Stomach (tissue), 8 donors: ENCODE measurements at regions not wholly inside any gene's neighbourhood (a gene's known extent, or its start where the extent isn't known, plus 50 kb on each side); places are given as distances from the start of the nearest gene placed in this dataset.
"Not testable (repeated sequence)": the region's sequence is repeated elsewhere in the genome, so short reads cannot be mapped to it uniquely, and the experiment has no call there.

Experiments
- DNase-seq, 2 donors: peaks; one replicate each; pipeline versions ENCODE4 v3.0.0 to v3.0.0-alpha.2; 2013 to 2019
- H3K27ac ChIP-seq, 5 donors: fragments of 200-600 bp in 4 of 5; sonication (generic) in 4 of 5; one replicate each; pipeline ENCODE4 v1.5.1; 2013 to 2019; ENCODE audit warnings: mild to moderate bottlenecking in 1 of 5, moderate library complexity in 1 of 5
- H3K27me3 ChIP-seq, 3 donors: fragments of 200-600 bp; sonication (generic); one replicate each; pipeline ENCODE4 v1.5.1; 2017 to 2019; ENCODE audit warnings: mixed run types in 1 of 3
- H3K36me3 ChIP-seq, 4 donors: fragments of 200-600 bp; sonication (generic); 1 replicate in 3 of 4; 2 replicates in 1 of 4; pipeline ENCODE4 v1.5.1; 2016 to 2019
- H3K4me1 ChIP-seq, 4 donors: fragments of 200-600 bp; sonication (generic); one replicate each; pipeline ENCODE4 v1.5.1; 2016 to 2019
- H3K4me3 ChIP-seq, 4 donors: fragments of 200-600 bp; sonication (generic) in 3 of 4; one replicate each; pipeline ENCODE4 v1.5.1; 2016 to 2019; ENCODE audit warnings: mild to moderate bottlenecking in 1 of 4
- H3K9me3 ChIP-seq, 4 donors: fragments of 200-600 bp; sonication (generic); one replicate each; pipeline ENCODE4 v1.5.1; 2016 to 2019
- CTCF ChIP-seq, 7 experiments: fragments of 450-650 bp in 4 of 7; fragments of 200-600 bp in 3 of 7; sonication (generic) in 3 of 7; IDR thresholded peaks; one replicate each; pipeline ENCODE4 v1.5.1; 2016 to 2019; ENCODE audit warnings: antibody characterized with exemption in 7 of 7, control low read depth in 2 of 7, mild to moderate bottlenecking in 1 of 7
- EP300 ChIP-seq: sonication (generic); formaldehyde crosslinking; IDR thresholded peaks from one replicate; pipeline ENCODE4 v1.6.1; 2017; ENCODE audit warnings: antibody characterized with exemption
- POLR2A ChIP-seq, 4 donors: fragments of 450-650 bp; IDR thresholded peaks; one replicate each; pipeline ENCODE4 v1.6.1; 2016; ENCODE audit warnings: antibody characterized with exemption in 4 of 4, control low read depth in 2 of 4, mild to moderate bottlenecking in 1 of 4, moderate library complexity in 1 of 4
- POLR2AphosphoS5 ChIP-seq, 3 donors: sonication (generic); formaldehyde crosslinking; IDR thresholded peaks; one replicate each; pipeline ENCODE4 v1.6.1; 2016; ENCODE audit warnings: antibody characterized with exemption in 3 of 3
- WGBS, 5 donors: extraction: QIAGEN DNeasy Blood & Tissue Kit in 3 of 5; methylation state at CpG; one replicate each; pipeline versions ENCODE4 v1.1.5 to v1.1.7; 2013 to 2018; 5-methylcytosine and 5-hydroxymethylcytosine counted together
- intact Hi-C: fragments of 100-400 bp; cut with DNase I; formaldehyde crosslinking; loops from one replicate; pipeline ENCODE4 v1.15.1; 2023; ENCODE audit warnings: low total_unique reads
- donor health status: healthy with polysubstance abuse.
- donor health status: Bipolar disorder and iron deficiency.
- donor health status: healthy.

- 73 to 81% (median 76%) methylated on average over 4 of the region's 4 CpGs for WGBS, 5 donors
- H3K4me3 ChIP-seq: no peak overlapping the region
- peaks cover 0 to 14% (median 11%) of the 10 kb centered on the region in 3 donors for H3K27me3 ChIP-seq
- H3K4me1 ChIP-seq: peaks cover 0 to 15% (median 2%) of the 10 kb centered on the region in 4 donors
- H3K36me3 ChIP-seq: no peaks in the 10 kb centered on the region
- TF ChIP-seq POLR2A (IDR thresholded peaks at IDR 0.05) (no peak), POLR2AphosphoS5 (IDR thresholded peaks at IDR 0.05) (no peak)
- no peak overlapping the region for H3K27ac ChIP-seq
- intact Hi-C loops: no loop called here
- H3K9me3 ChIP-seq: no peaks in the 10 kb centered on the region
- no peak for DNase-seq
Observed at GRCh38 chr4:118587946-118588345, 97.2 kb upstream of the METTL14 start.

GRCh38 chr4:118589471-118590055 lies 95.6 kb upstream of the METTL14 start:
- Histone ChIP-seq H3K36me3 (peaks cover 0 to 7% (median under 1%) of the 10 kb centered on the region in 4 donors), H3K4me1 (peaks cover 0 to 15% (median 2%) of the 10 kb centered on the region in 4 donors), H3K4me3 (no peak overlapping the region), H3K27ac (no peak overlapping the region), H3K9me3 (no peaks in the 10 kb centered on the region), H3K27me3 (peaks cover 0 to 4% (median 3%) of the 10 kb centered on the region in 3 donors)
- intact Hi-C loops: no loop called here
- WGBS, 5 donors: 85 to 92% (median 89%) methylated on average over 9 of the region's 9 CpGs
- no peak for DNase-seq
- TF ChIP-seq POLR2A (IDR thresholded peaks at IDR 0.05) (no peak), POLR2AphosphoS5 (IDR thresholded peaks at IDR 0.05) (no peak), EP300 (no peak), CTCF (IDR thresholded peaks at IDR 0.05) (no peak)

- TF ChIP-seq POLR2AphosphoS5 (IDR thresholded peaks at IDR 0.05) (peak; percentile 83 to 93 (median 87)), POLR2A (IDR thresholded peaks at IDR 0.05) (peak in 1 of 4 donors; percentile 14), CTCF (IDR thresholded peaks at IDR 0.05) (peak in 1 of 7 experiments; percentile 20)
- intact Hi-C loops, H3K27me3 ChIP-seq, H3K9me3 ChIP-seq: not testable (repeated sequence)
- H3K27ac ChIP-seq: peak overlapping the region; percentile 83 to 89 (median 85)
- WGBS, 5 donors: 0 to 19% (median 13%) methylated on average over 26 to 28 of the region's 28 CpGs
- peak; percentile 94 to 98 for DNase-seq
- peaks cover 0 to 14% (median 4%) of the 10 kb centered on the region in 4 donors for H3K36me3 ChIP-seq
- H3K4me3 ChIP-seq: peak overlapping the region; percentile 38 to 59 (median 51)
- peaks cover 0 to 15% (median 2%) of the 10 kb centered on the region in 4 donors for H3K4me1 ChIP-seq
Observed at GRCh38 chr4:118591339-118592046, 93.7 kb upstream of the METTL14 start.

GRCh38 chr4:118592289-118592688 lies 92.9 kb upstream of the METTL14 start:
- 85 to 97% (median 94%) methylated on average over 11 to 14 of the region's 14 CpGs for WGBS, 5 donors
- peak overlapping the region in 4 of 5 donors; percentile 84 to 89 (median 86) for H3K27ac ChIP-seq
- H3K27me3 ChIP-seq, H3K9me3 ChIP-seq, intact Hi-C loops, DNase-seq: not testable (repeated sequence)
- peak overlapping the region; percentile 38 to 59 (median 51) for H3K4me3 ChIP-seq
- H3K36me3 ChIP-seq: peaks cover 0 to 20% (median 9%) of the 10 kb centered on the region in 4 donors
- H3K4me1 ChIP-seq: peaks cover 0 to 15% (median 2%) of the 10 kb centered on the region in 4 donors

GRCh38 chr4:118595883-118596282 lies 89.3 kb upstream of the METTL14 start:
- WGBS, 5 donors: 49 to 84% (median 67%) methylated on average over 2 to 3 of the region's 3 CpGs
- H3K4me3 ChIP-seq, intact Hi-C loops, H3K27me3 ChIP-seq, H3K27ac ChIP-seq, H3K9me3 ChIP-seq, DNase-seq: not testable (repeated sequence)
- Histone ChIP-seq H3K4me1 (peaks cover 0 to 12% (median 2%) of the 10 kb centered on the region in 4 donors), H3K36me3 (peaks cover 0 to 48% (median 28%) of the 10 kb centered on the region in 4 donors)

- H3K27me3 ChIP-seq, intact Hi-C loops, H3K4me3 ChIP-seq, H3K9me3 ChIP-seq, DNase-seq, H3K4me1 ChIP-seq, H3K27ac ChIP-seq: not testable (repeated sequence)
- H3K36me3 ChIP-seq: peaks cover 0 to 37% (median 11%) of the 10 kb centered on the region in 4 donors
- 84 to 100% (median 91%) methylated on average over 2 to 4 of the region's 4 CpGs for WGBS, 5 donors
Observed at GRCh38 chr4:118625097-118625496, 60.1 kb upstream of the METTL14 start.

GRCh38 chr4:118629697-118630096 lies 55.5 kb upstream of the METTL14 start:
- H3K4me1 ChIP-seq, H3K9me3 ChIP-seq, H3K27ac ChIP-seq, H3K4me3 ChIP-seq, intact Hi-C loops, H3K27me3 ChIP-seq, DNase-seq: not testable (repeated sequence)
- peaks cover 5 to 75% (median 46%) of the 10 kb centered on the region in 4 donors for H3K36me3 ChIP-seq
- WGBS, 5 donors: 70 to 86% (median 73%) methylated on average over 2 of the region's 2 CpGs

- H3K4me1 ChIP-seq, H3K27ac ChIP-seq, DNase-seq, intact Hi-C loops, H3K9me3 ChIP-seq, H3K4me3 ChIP-seq, H3K27me3 ChIP-seq: not testable (repeated sequence)
- H3K36me3 ChIP-seq: peaks cover 5 to 81% (median 46%) of the 10 kb centered on the region in 4 donors
- WGBS, 5 donors: 60 to 93% (median 91%) methylated on average over 2 to 5 of the region's 7 CpGs
Observed at GRCh38 chr4:118630897-118631296, 54.3 kb upstream of the METTL14 start.

- H3K4me1 ChIP-seq, H3K27me3 ChIP-seq, H3K27ac ChIP-seq, DNase-seq, H3K9me3 ChIP-seq, intact Hi-C loops, H3K4me3 ChIP-seq: not testable (repeated sequence)
- H3K36me3 ChIP-seq: peaks cover 5 to 80% (median 46%) of the 10 kb centered on the region in 4 donors
- 87 to 95% (median 92%) methylated on average over 10 to 11 of the region's 11 CpGs for WGBS, 5 donors
Observed at GRCh38 chr4:118631321-118632050, 53.7 kb upstream of the METTL14 start.
